H9 (cell line): ENCODE measurements at regions not wholly inside any gene's neighbourhood (a gene's known extent, or its start where the extent isn't known, plus 50 kb on each side); places are given as distances from the start of the nearest gene placed in this dataset.

ENCODE experiments used
- DNase-seq: peaks from one replicate; pipeline ENCODE4 v3.0.0-alpha.2; 2017
- H2AFZ ChIP-seq: one replicate; pipeline ENCODE4 v1.6.1; 2013; ENCODE audit warnings: mild to moderate bottlenecking, low read length, control low read depth, moderate library complexity
- H2AK5ac ChIP-seq: 2 replicates; pipeline ENCODE4 v1.6.1; 2013; ENCODE audit warnings: low read length, control low read depth, mixed read lengths; ENCODE audit not compliant: insufficient read length
- H2BK120ac ChIP-seq: one replicate; pipeline ENCODE4 v1.6.1; 2013; ENCODE audit warnings: low read depth, mild to moderate bottlenecking, low read length, control low read depth, inconsistent platforms; ENCODE audit not compliant: poor library complexity, severe bottlenecking
- H2BK12ac ChIP-seq: 2 replicates; pipeline ENCODE4 v1.6.1; 2013; ENCODE audit warnings: low read length, control low read depth, mixed read lengths, low read depth; ENCODE audit not compliant: insufficient read length
- H2BK15ac ChIP-seq: 2 replicates; pipeline ENCODE4 v1.6.1; 2013; ENCODE audit warnings: low read depth, low read length, control low read depth
- H2BK20ac ChIP-seq: one replicate; pipeline ENCODE4 v1.6.1; 2013; ENCODE audit warnings: low read depth, mild to moderate bottlenecking, low read length, control low read depth, inconsistent platforms; ENCODE audit not compliant: poor library complexity, severe bottlenecking
- H2BK5ac ChIP-seq: 2 replicates; pipeline ENCODE4 v1.6.1; 2013; ENCODE audit warnings: low read length, control low read depth, mixed read lengths; ENCODE audit not compliant: insufficient read length
- H3K14ac ChIP-seq: 2 replicates; pipeline ENCODE4 v1.6.1; 2013; ENCODE audit warnings: low read length, control low read depth; ENCODE audit not compliant: insufficient read depth
- H3K18ac ChIP-seq: 2 replicates; pipeline ENCODE4 v1.6.1; 2013; ENCODE audit warnings: low read depth, mild to moderate bottlenecking, mixed read lengths, low read length, control low read depth; ENCODE audit not compliant: insufficient read length
- H3K23ac ChIP-seq: 2 replicates; pipeline ENCODE4 v1.6.1; 2013; ENCODE audit warnings: low read length, control low read depth, mixed read lengths, low read depth; ENCODE audit not compliant: insufficient read length
- H3K23me2 ChIP-seq: 2 replicates; pipeline ENCODE4 v1.6.1; 2013; ENCODE audit warnings: low read depth, mild to moderate bottlenecking, mixed read lengths, low read length, control low read depth; ENCODE audit not compliant: insufficient read length, poor library complexity, severe bottlenecking
- H3K27ac ChIP-seq: 2 replicates; pipeline ENCODE4 v1.5.1; 2013; ENCODE audit warnings: low read length, control low read depth, mixed read lengths, low read depth; ENCODE audit not compliant: insufficient read length
- H3K27me3 ChIP-seq: 2 replicates; pipeline ENCODE4 v1.6.1; 2013; ENCODE audit warnings: low read length, control low read depth, inconsistent platforms; ENCODE audit not compliant: insufficient read depth
- H3K4ac ChIP-seq: 2 replicates; pipeline ENCODE4 v1.6.1; 2013; ENCODE audit warnings: low read depth, mild to moderate bottlenecking, control low read depth, inconsistent platforms, low read length, moderate library complexity
- H3K4me1 ChIP-seq: 2 replicates; pipeline ENCODE4 v1.6.1; 2013; ENCODE audit warnings: low read length, control low read depth, inconsistent platforms; ENCODE audit not compliant: insufficient read depth
- H3K4me2 ChIP-seq: 2 replicates; pipeline ENCODE4 v1.6.1; 2013; ENCODE audit warnings: low read length, control low read depth, mixed read lengths; ENCODE audit not compliant: insufficient read length, insufficient read depth
- H3K56ac ChIP-seq: 2 replicates; pipeline ENCODE4 v1.6.1; 2013; ENCODE audit warnings: low read depth, mild to moderate bottlenecking, mixed read lengths, low read length, control low read depth; ENCODE audit not compliant: insufficient read length
- H3K79me1 ChIP-seq: 2 replicates; pipeline ENCODE4 v1.6.1; 2013; ENCODE audit warnings: low read depth, mild to moderate bottlenecking, moderate library complexity, low read length, control low read depth, inconsistent platforms; ENCODE audit not compliant: insufficient read depth, poor library complexity, severe bottlenecking
- H3K79me2 ChIP-seq: 2 replicates; pipeline ENCODE4 v1.6.1; 2013; ENCODE audit warnings: low read length, control low read depth, inconsistent platforms; ENCODE audit not compliant: insufficient read depth
- H3K9ac ChIP-seq: 2 replicates; pipeline ENCODE4 v1.6.1; 2013; ENCODE audit warnings: low read length, control low read depth, mixed read lengths; ENCODE audit not compliant: insufficient read length; ENCODE audit errors: extremely low read depth
- H3K9me3 ChIP-seq: one replicate; pipeline ENCODE4 v1.6.1; 2013; ENCODE audit warnings: low read depth, low read length, inconsistent platforms; ENCODE audit not compliant: control insufficient read depth
- H3T11ph ChIP-seq: one replicate; pipeline ENCODE4 v1.6.1; 2013; ENCODE audit warnings: mild to moderate bottlenecking, low read length, control low read depth, inconsistent platforms
- H4K20me1 ChIP-seq: one replicate; pipeline ENCODE4 v1.6.1; 2013; ENCODE audit not compliant: control insufficient read depth, insufficient read length, insufficient read depth
- H4K5ac ChIP-seq: 2 replicates; pipeline ENCODE4 v1.6.1; 2013; ENCODE audit warnings: low read depth, mild to moderate bottlenecking, mixed read lengths, low read length, control low read depth; ENCODE audit not compliant: insufficient read length
- H4K8ac ChIP-seq: replicated peaks from 2 replicates; pipeline ENCODE4 v1.6.1; 2013; ENCODE audit warnings: low read length, control low read depth, mixed read lengths, low read depth; ENCODE audit not compliant: insufficient read length
- H4K91ac ChIP-seq: 2 replicates; pipeline ENCODE4 v1.6.1; 2013; ENCODE audit warnings: low read depth, mild to moderate bottlenecking, moderate library complexity, mixed read lengths, low read length, control low read depth; ENCODE audit not compliant: insufficient read length
- H3K27ac Mint-ChIP-seq, 3 experiments: 2 replicates in 2 of 3; 3 replicates in 1 of 3; pipeline ENCODE4 v1.8.0; 2020 to 2021; ENCODE audit warnings: mixed read lengths in 3 of 3, mild to moderate bottlenecking in 1 of 3, moderate library complexity in 1 of 3
- H3K27me3 Mint-ChIP-seq: 2 replicates; pipeline ENCODE4 v1.8.0; 2021; ENCODE audit warnings: low read depth, mild to moderate bottlenecking, moderate library complexity, mixed read lengths
- H3K36me3 Mint-ChIP-seq, 3 experiments: 2 replicates in 2 of 3; 3 replicates in 1 of 3; pipeline ENCODE4 v1.8.0; 2020 to 2021; ENCODE audit warnings: low read depth in 3 of 3, mixed read lengths in 3 of 3; ENCODE audit not compliant: insufficient read depth in 1 of 3
- H3K4me1 Mint-ChIP-seq, 2 experiments: 2 replicates each; pipeline ENCODE4 v1.8.0; 2020; ENCODE audit warnings: mixed read lengths in 2 of 2
- H3K4me3 Mint-ChIP-seq, 2 experiments: 2 replicates in 1 of 2; 3 replicates in 1 of 2; pipeline ENCODE4 v1.8.0; 2020 to 2021; ENCODE audit warnings: mild to moderate bottlenecking in 2 of 2, mixed read lengths in 2 of 2, moderate library complexity in 1 of 2
- H3K9me3 Mint-ChIP-seq, 2 experiments: 2 replicates in 1 of 2; 3 replicates in 1 of 2; pipeline ENCODE4 v1.8.0; 2020; ENCODE audit warnings: mild to moderate bottlenecking in 2 of 2, mixed read lengths in 2 of 2, moderate library complexity in 1 of 2
- WGBS: extraction: QIAGEN DNeasy Blood & Tissue Kit; methylation state at CpG from one replicate; pipeline ENCODE4 v1.1.7; 2013; ENCODE audit warnings: missing lambda C conversion rate, low lambda C conversion rate, mixed read lengths; ENCODE audit not compliant: insufficient read length; ENCODE audit errors: extremely low coverage; 5-methylcytosine and 5-hydroxymethylcytosine counted together
- TF ChIP-seq, protein P1 (sequence below): fragments of 200-600 bp; sonication (generic); conservative IDR thresholded peaks from 3 replicates; pipeline ENCODE4 v1.8.0; 2021; ENCODE audit warnings: antibody characterized with exemption, mild to moderate bottlenecking

DNA sequence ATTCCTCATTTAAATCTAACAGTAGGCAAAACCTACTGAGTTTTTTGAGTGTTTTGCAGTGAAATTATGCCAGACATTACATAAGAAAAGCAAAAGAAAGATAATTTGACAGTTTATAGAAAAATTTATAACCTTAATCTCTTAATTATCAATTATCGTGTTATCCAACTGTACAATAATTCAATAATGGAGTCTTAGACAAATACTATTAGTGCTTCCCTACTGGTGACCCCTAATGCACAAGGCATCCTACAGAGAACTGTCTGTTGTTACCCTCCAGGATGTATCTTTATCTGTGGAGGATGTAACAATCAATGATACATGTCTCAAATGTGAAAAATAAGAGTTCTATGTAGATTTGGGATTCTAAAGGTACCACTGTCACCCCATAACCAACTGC, 1687.6 kb downstream of the GRIK2 start:
- H3K4ac ChIP-seq: no peak overlapping the region
- TF ChIP-seq, protein P1, sequence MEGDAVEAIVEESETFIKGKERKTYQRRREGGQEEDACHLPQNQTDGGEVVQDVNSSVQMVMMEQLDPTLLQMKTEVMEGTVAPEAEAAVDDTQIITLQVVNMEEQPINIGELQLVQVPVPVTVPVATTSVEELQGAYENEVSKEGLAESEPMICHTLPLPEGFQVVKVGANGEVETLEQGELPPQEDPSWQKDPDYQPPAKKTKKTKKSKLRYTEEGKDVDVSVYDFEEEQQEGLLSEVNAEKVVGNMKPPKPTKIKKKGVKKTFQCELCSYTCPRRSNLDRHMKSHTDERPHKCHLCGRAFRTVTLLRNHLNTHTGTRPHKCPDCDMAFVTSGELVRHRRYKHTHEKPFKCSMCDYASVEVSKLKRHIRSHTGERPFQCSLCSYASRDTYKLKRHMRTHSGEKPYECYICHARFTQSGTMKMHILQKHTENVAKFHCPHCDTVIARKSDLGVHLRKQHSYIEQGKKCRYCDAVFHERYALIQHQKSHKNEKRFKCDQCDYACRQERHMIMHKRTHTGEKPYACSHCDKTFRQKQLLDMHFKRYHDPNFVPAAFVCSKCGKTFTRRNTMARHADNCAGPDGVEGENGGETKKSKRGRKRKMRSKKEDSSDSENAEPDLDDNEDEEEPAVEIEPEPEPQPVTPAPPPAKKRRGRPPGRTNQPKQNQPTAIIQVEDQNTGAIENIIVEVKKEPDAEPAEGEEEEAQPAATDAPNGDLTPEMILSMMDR: no peak
- H3K56ac ChIP-seq: no peak overlapping the region
- H4K91ac ChIP-seq: no peak overlapping the region
- no peaks in the 10 kb centered on the region for H3K27me3 ChIP-seq
- WGBS: no CpG with 5 or more reads among the region's 1 CpG
- no peaks in the 10 kb centered on the region for H3K27me3 Mint-ChIP-seq
- H2AK5ac ChIP-seq: no peak overlapping the region
- no peak overlapping the region for H2BK120ac ChIP-seq
- no peak overlapping the region for H3K14ac ChIP-seq
- no peak overlapping the region for H3K4me3 Mint-ChIP-seq
- H3K23me2 ChIP-seq: no peaks in the 10 kb centered on the region
- no peak overlapping the region for H3K4me2 ChIP-seq
- no peak overlapping the region for H2AFZ ChIP-seq
- H4K20me1 ChIP-seq: no peaks in the 10 kb centered on the region
- no peaks in the 10 kb centered on the region for H3K4me1 Mint-ChIP-seq
- H4K8ac ChIP-seq: no peak overlapping the region
- H3K23ac ChIP-seq: no peak overlapping the region
- no peak overlapping the region for H2BK5ac ChIP-seq
- H3K9ac ChIP-seq: no peak overlapping the region
- no peak overlapping the region for H4K5ac ChIP-seq
- H3K36me3 Mint-ChIP-seq: no peaks in the 10 kb centered on the region
- no peaks in the 10 kb centered on the region for H3K4me1 ChIP-seq
- no peak overlapping the region for H3K27ac ChIP-seq
- no peak overlapping the region for H3T11ph ChIP-seq
- no peak overlapping the region for H3K18ac ChIP-seq
- H2BK15ac ChIP-seq: no peak overlapping the region
- no peak overlapping the region for H2BK20ac ChIP-seq
- no peak overlapping the region for H3K27ac Mint-ChIP-seq
- no peaks in the 10 kb centered on the region for H3K79me1 ChIP-seq
- H2BK12ac ChIP-seq: no peak overlapping the region
- no peak for DNase-seq
- no peaks in the 10 kb centered on the region for H3K9me3 ChIP-seq
- no peaks in the 10 kb centered on the region for H3K79me2 ChIP-seq
- no peaks in the 10 kb centered on the region; a peak in 1 of 5 replicates for H3K9me3 Mint-ChIP-seq
